ENCODE measurements at regions not wholly inside any gene's neighbourhood (a gene's known extent, or its start where the extent isn't known, plus 50 kb on each side); places are given as distances from the start of the nearest gene placed in this dataset.

DNA sequence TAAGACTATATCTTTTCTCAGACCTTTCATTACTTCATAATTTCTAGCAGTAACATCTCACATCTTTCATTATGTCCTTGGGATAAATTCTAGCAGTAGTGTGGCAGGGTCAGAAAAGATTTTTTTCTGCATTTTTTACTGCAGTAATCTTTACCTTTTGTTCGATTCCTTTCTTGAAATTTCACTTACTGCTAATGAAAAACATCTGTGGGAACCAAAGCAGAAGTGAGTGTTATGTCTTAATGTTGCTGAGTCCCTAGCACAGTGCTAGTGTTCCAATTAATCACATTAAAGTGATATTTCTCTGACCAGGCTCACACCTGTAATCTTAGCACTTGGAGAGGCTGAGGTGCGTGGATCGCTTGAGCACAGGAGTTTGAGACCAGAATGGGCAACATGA, 123.6 kb downstream of the EHF start:
- no peak overlapping the region for H4K91ac ChIP-seq (replicated peaks; ENCODE audit: insufficient read length, low read length)
- H3K4ac ChIP-seq (replicated peaks; ENCODE audit: insufficient read length, low read depth, low read length), result no peak overlapping the region
- no peaks in the 10 kb centered on the region for H3K23me2 ChIP-seq (ENCODE audit: low read depth, low read length)
- no peak overlapping the region for H3K4me3 ChIP-seq (ENCODE audit: extremely low read depth in 1 of 4, insufficient read depth in 2 of 4, low read depth in 3 of 4, low read length in 4 of 4)
- no peak overlapping the region for H2BK20ac ChIP-seq (ENCODE audit: low read length)
- H3K56ac ChIP-seq (replicated peaks; ENCODE audit: insufficient read length, low read depth, low read length), result no peak overlapping the region
- H4K8ac ChIP-seq (ENCODE audit: extremely low read depth, insufficient read depth, low read length), result no peak overlapping the region
- CTCF ChIA-PET (ENCODE audit: partially characterized antibody), result no interaction called here
- H2BK15ac ChIP-seq (ENCODE audit: low read length), result no peak overlapping the region
- FAIRE-seq, result no peak
- no peaks in the 10 kb centered on the region for H3K27me3 ChIP-seq (replicated peaks in 1 of 4; ENCODE audit: control insufficient read depth in 3 of 4, extremely low read depth in 1 of 4, insufficient read depth in 3 of 4, low read length in 3 of 4)
- no peak overlapping the region for H3K14ac ChIP-seq (ENCODE audit: insufficient read length)
- no peak for DNase-seq (ENCODE audit: low read depth in 1 of 2, low spot score in 2 of 2)
- no peak overlapping the region for H2AFZ ChIP-seq (ENCODE audit: low read length)
- H2BK5ac ChIP-seq (ENCODE audit: low read depth, low read length), result no peak overlapping the region
- POLR2A ChIA-PET (ENCODE audit: partially characterized antibody), result no interaction called here
- H2BK12ac ChIP-seq (ENCODE audit: low read depth, low read length), result no peak overlapping the region
- H3K18ac ChIP-seq (ENCODE audit: extremely low read depth, low read length), result no peak overlapping the region
- no peak overlapping the region for H2BK120ac ChIP-seq (replicated peaks; ENCODE audit: low read depth, low read length)
- no peak overlapping the region for H3K27ac ChIP-seq (ENCODE audit: low read depth, low read length)
- 91% methylated on average over 3 of the region's 3 CpGs; no CpG with 5 or more reads in 1 of the 2 experiments for WGBS, 2 experiments (ENCODE audit: extremely low coverage in 1 of 2, insufficient coverage in 1 of 2, insufficient read length in 1 of 2, insufficient replicate concordance in 2 of 2, low coverage in 1 of 2, low lambda C conversion rate in 2 of 2, missing lambda C conversion rate in 1 of 2)
- no peaks in the 10 kb centered on the region; the same call in 1 of the 2 replicates for H3K79me1 ChIP-seq (ENCODE audit: low read depth, low read length)
- H2AK5ac ChIP-seq (ENCODE audit: low read depth, low read length), result no peak overlapping the region
- no peaks in the 10 kb centered on the region for H3K79me2 ChIP-seq (ENCODE audit: control insufficient read depth in 1 of 2, insufficient read depth in 2 of 2, low read length in 2 of 2)
- no peaks in the 10 kb centered on the region for H3K4me1 ChIP-seq (replicated peaks in 1 of 4; ENCODE audit: control insufficient read depth in 3 of 4, insufficient read depth in 4 of 4, low read length in 3 of 4)
- H3K9ac ChIP-seq (replicated peaks in 1 of 4; ENCODE audit: extremely low read depth in 1 of 4, low read depth in 3 of 4, low read length in 3 of 4), result no peak overlapping the region
- no peaks in the 10 kb centered on the region for H3K9me3 ChIP-seq (ENCODE audit: insufficient read depth in 2 of 2, low read depth in 1 of 2, low read length in 1 of 2)
- TF ChIP-seq YY1 (IDR thresholded peaks at IDR 0.05; ENCODE audit: low read depth, low read length) (no peak), SP1 (IDR thresholded peaks at IDR 0.05; ENCODE audit: low read depth, low read length) (no peak), EZH2 (IDR thresholded peaks at IDR 0.05; ENCODE audit: low read depth, low read length, severe bottlenecking) (no peak), SAP30 (IDR thresholded peaks at IDR 0.05; ENCODE audit: insufficient read depth, insufficient replicate concordance, low read length) (no peak), SRF (IDR thresholded peaks at IDR 0.05; ENCODE audit: low read depth, low read length) (no peak), TAF7 (optimal IDR thresholded peaks at IDR 0.05; ENCODE audit: borderline replicate concordance, low read depth, low read length) (no peak), CEBPB (IDR thresholded peaks at IDR 0.05; ENCODE audit: low read depth, low read length) (no peak), EP300 (IDR thresholded peaks at IDR 0.05; ENCODE audit: borderline replicate concordance in 1 of 2, low read depth in 2 of 2, low read length in 2 of 2) (no peak), CHD2 (IDR thresholded peaks at IDR 0.05; ENCODE audit: low read length) (no peak), SP2 (IDR thresholded peaks at IDR 0.05; ENCODE audit: low read length) (no peak), CHD1 (IDR thresholded peaks at IDR 0.05; ENCODE audit: low read depth, low read length) (no peak)
- TF ChIP-seq, protein P1, sequence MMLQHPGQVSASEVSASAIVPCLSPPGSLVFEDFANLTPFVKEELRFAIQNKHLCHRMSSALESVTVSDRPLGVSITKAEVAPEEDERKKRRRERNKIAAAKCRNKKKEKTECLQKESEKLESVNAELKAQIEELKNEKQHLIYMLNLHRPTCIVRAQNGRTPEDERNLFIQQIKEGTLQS (IDR thresholded peaks at IDR 0.05; ENCODE audit: insufficient read depth, low read depth, low read length), result no peak
- H4K20me1 ChIP-seq (replicated peaks in 1 of 2; ENCODE audit: control insufficient read depth in 1 of 2, insufficient read depth in 2 of 2, low read length in 2 of 2), result no peaks in the 10 kb centered on the region
- H4K5ac ChIP-seq (ENCODE audit: insufficient read length, low read depth, low read length), result no peak overlapping the region
- no peak overlapping the region for H3K4me2 ChIP-seq (ENCODE audit: insufficient read depth in 1 of 2, low read depth in 2 of 2, low read length in 2 of 2)
- H3K36me3 ChIP-seq (ENCODE audit: control insufficient read depth in 2 of 4, insufficient read depth in 4 of 4, low read length in 3 of 4), result no peaks in the 10 kb centered on the region
- no peak overlapping the region for H3K23ac ChIP-seq (ENCODE audit: insufficient read length)

Data from H1 (cell line).